HEK293T (cell line): ENCODE measurements at regions not wholly inside any gene's neighbourhood (a gene's known extent, or its start where the extent isn't known, plus 50 kb on each side); places are given as distances from the start of the nearest gene placed in this dataset.

Source experiments
- CTCF ChIA-PET: fragments of 350-600 bp; formaldehyde crosslinking; extraction: SDS; loops from one replicate; lab custom pipeline; 2021; ENCODE audit warnings: antibody characterized with exemption, inconsistent platforms; lab: Yijun Ruan, JAX
- POLR2A ChIA-PET: fragments of 350-600 bp; formaldehyde crosslinking; extraction: SDS; loops from one replicate; lab custom pipeline; 2020; ENCODE audit warnings: antibody characterized with exemption, inconsistent platforms; lab: Yijun Ruan, JAX
- DNase-seq: peaks from one replicate; pipeline ENCODE4 v3.0.0; 2012; ENCODE audit warnings: mixed read lengths; ENCODE audit errors: extremely low spot score
- ARNT ChIP-seq: fragments of 450-650 bp; IDR thresholded peaks from 2 replicates; pipeline ENCODE4 v1.6.1; 2017; ENCODE audit warnings: mild to moderate bottlenecking
- BHLHE40 ChIP-seq: fragments of 450-650 bp; IDR thresholded peaks from 2 replicates; pipeline ENCODE4 v1.6.1; 2016; ENCODE audit warnings: mild to moderate bottlenecking, moderate library complexity, borderline replicate concordance
- CTBP1 ChIP-seq: fragments of 450-650 bp; IDR thresholded peaks from 2 replicates; pipeline ENCODE4 v1.6.1; 2016; ENCODE audit warnings: borderline replicate concordance
- ELF4 ChIP-seq: fragments of 450-650 bp; IDR thresholded peaks from 2 replicates; pipeline ENCODE4 v1.6.1; 2017; ENCODE audit warnings: antibody characterized with exemption
- FOXA1 ChIP-seq: fragments of 450-650 bp; IDR thresholded peaks from 2 replicates; pipeline ENCODE4 v1.6.1; 2016; ENCODE audit warnings: mild to moderate bottlenecking
- FOXK2 ChIP-seq: fragments of 450-650 bp; IDR thresholded peaks from 2 replicates; pipeline ENCODE4 v1.6.1; 2016; ENCODE audit warnings: mild to moderate bottlenecking
- FOXM1 ChIP-seq: fragments of 450-650 bp; IDR thresholded peaks from 2 replicates; pipeline ENCODE4 v1.6.1; 2017; ENCODE audit warnings: mild to moderate bottlenecking, borderline replicate concordance
- HDGF ChIP-seq: fragments of 450-650 bp; IDR thresholded peaks from 2 replicates; pipeline ENCODE4 v1.6.1; 2017; ENCODE audit warnings: antibody characterized with exemption, borderline replicate concordance
- L3MBTL2 ChIP-seq: fragments of 450-650 bp; conservative IDR thresholded peaks from 2 replicates; pipeline ENCODE4 v1.6.1; 2016; ENCODE audit warnings: mild to moderate bottlenecking
- LEF1 ChIP-seq: fragments of 450-650 bp; IDR thresholded peaks from 2 replicates; pipeline ENCODE4 v1.6.1; 2017; ENCODE audit warnings: mild to moderate bottlenecking, borderline replicate concordance
- NFRKB ChIP-seq: fragments of 450-650 bp; IDR thresholded peaks from 2 replicates; pipeline ENCODE4 v1.6.1; 2016; ENCODE audit warnings: mild to moderate bottlenecking, moderate library complexity
- SP1 ChIP-seq: fragments of 450-650 bp; IDR thresholded peaks from 2 replicates; pipeline ENCODE4 v1.6.1; 2017
- SUZ12 ChIP-seq: fragments of 450-650 bp; IDR thresholded peaks from 2 replicates; pipeline ENCODE4 v1.6.1; 2016; ENCODE audit warnings: mild to moderate bottlenecking
- TARDBP ChIP-seq: fragments of 450-650 bp; IDR thresholded peaks from 2 replicates; pipeline ENCODE4 v1.6.1; 2016
- ZNF384 ChIP-seq: fragments of 450-650 bp; IDR thresholded peaks from 2 replicates; pipeline ENCODE4 v1.6.1; 2016
- TF ChIP-seq, protein P1 (sequence below): fragments of 450-650 bp; IDR thresholded peaks from 2 replicates; pipeline ENCODE4 v1.6.1; 2016

- CTCF ChIA-PET: no interaction called here
Measured at GRCh38 chr22:49480896-49481658, 346.6 kb downstream of the BRD1 start.

GRCh38 chr22:49480331-49480730 is 347.3 kb downstream of the BRD1 start:
- TF ChIP-seq ARNT (no peak), CTBP1 (no peak), HDGF (no peak), L3MBTL2 (no peak), FOXM1 (no peak), ELF4 (no peak), BHLHE40 (no peak), SUZ12 (no peak)
- TF ChIP-seq, protein P1, sequence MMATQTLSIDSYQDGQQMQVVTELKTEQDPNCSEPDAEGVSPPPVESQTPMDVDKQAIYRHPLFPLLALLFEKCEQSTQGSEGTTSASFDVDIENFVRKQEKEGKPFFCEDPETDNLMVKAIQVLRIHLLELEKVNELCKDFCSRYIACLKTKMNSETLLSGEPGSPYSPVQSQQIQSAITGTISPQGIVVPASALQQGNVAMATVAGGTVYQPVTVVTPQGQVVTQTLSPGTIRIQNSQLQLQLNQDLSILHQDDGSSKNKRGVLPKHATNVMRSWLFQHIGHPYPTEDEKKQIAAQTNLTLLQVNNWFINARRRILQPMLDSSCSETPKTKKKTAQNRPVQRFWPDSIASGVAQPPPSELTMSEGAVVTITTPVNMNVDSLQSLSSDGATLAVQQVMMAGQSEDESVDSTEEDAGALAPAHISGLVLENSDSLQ: no peak
- POLR2A ChIA-PET: interaction anchor here (0.6 kb wide), 1 partner anchor 150 kb away, joined by 4 read pairs; no protein-coding TSS in a partner anchor
- no peak for DNase-seq
- CTCF ChIA-PET: no interaction called here

More at GRCh38 chr22:49480896-49481658, 346.6 kb downstream of the BRD1 start:
- no peak for DNase-seq
- TF ChIP-seq FOXK2: no peak
- TF ChIP-seq ELF4: no peak
- no peak for TF ChIP-seq FOXA1
- no peak for TF ChIP-seq L3MBTL2
- no peak for TF ChIP-seq SP1
- POLR2A ChIA-PET: interaction anchor here (0.6 kb wide), 1 partner anchor 149 kb away, joined by 4 read pairs; no protein-coding TSS in a partner anchor

DNA sequence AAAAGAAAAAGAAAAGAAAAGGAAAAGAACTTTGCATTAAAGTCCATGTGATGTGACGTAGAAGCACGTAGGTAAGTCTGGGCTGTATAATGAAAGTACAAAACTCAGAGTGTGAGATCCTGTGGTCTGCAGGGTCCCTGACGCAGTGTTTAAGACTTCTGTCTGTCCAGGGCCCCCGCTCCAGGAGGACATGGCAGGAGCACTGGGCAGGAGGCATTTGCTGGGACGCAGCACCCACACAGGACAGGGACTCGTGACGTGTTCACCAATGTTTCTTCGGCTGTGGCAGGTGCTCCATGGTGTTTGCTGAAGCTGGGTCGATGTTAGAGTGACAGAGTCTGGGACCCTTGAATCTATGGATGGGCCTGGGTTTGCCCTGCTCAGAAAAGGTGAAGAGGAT is 348.1 kb downstream of the BRD1 start:
- ChIA-PET CTCF (no interaction called here), POLR2A (no interaction called here)
- TF ChIP-seq FOXM1 (no peak), FOXA1 (no peak), ZNF384 (no peak), NFRKB (no peak), ARNT (no peak), FOXK2 (no peak), SP1 (no peak), LEF1 (no peak), TARDBP (no peak), HDGF (no peak)
- no peak for DNase-seq

GRCh38 chr22:49476800-49477400 is 350.8 kb downstream of the BRD1 start:
- TF ChIP-seq ZNF384: no peak
- no peak for TF ChIP-seq HDGF
- no peak for TF ChIP-seq ELF4
- TF ChIP-seq LEF1: no peak
- no peak for TF ChIP-seq FOXA1
- TF ChIP-seq TARDBP: no peak
- no peak for TF ChIP-seq FOXM1
- TF ChIP-seq L3MBTL2: no peak
- TF ChIP-seq BHLHE40: no peak
- DNase-seq: no peak
- POLR2A ChIA-PET: no interaction called here
- CTCF ChIA-PET: no interaction called here

GRCh38 chr22:49476176-49476575 is 351.5 kb downstream of the BRD1 start:
- TF ChIP-seq TARDBP: no peak
- TF ChIP-seq NFRKB: no peak
- TF ChIP-seq FOXK2: no peak
- TF ChIP-seq ARNT: no peak
- TF ChIP-seq SUZ12: no peak
- no peak for TF ChIP-seq L3MBTL2
- no peak for TF ChIP-seq FOXA1
- no peak for DNase-seq
- ChIA-PET POLR2A (no interaction called here), CTCF (no interaction called here)

DNA sequence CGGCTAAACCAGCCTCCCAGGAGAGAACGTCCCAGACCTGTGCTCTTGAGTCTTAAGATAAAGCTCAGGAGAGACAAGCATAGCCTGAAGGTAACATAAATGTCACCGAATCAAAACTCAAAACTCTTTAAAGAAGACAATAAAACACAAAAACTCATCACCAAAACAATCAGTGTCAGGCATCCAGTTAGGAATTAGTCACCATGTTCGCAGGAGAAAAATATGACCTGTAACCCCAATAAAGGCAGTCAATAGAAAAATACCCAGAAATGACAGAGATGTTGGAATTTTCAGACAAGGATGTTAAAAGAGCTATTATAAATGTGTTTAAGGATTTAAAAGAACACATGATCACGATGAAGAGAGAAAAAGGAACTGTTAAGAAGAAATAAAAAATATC is 352.4 kb downstream of the BRD1 start:
- CTCF ChIA-PET: no interaction called here
- TF ChIP-seq FOXA1: no peak
- no peak for TF ChIP-seq FOXM1
- no peak for TF ChIP-seq SP1
- TF ChIP-seq L3MBTL2: no peak
- no peak for TF ChIP-seq CTBP1
- no peak for TF ChIP-seq HDGF
- no peak for DNase-seq
- POLR2A ChIA-PET: no interaction called here

DNA sequence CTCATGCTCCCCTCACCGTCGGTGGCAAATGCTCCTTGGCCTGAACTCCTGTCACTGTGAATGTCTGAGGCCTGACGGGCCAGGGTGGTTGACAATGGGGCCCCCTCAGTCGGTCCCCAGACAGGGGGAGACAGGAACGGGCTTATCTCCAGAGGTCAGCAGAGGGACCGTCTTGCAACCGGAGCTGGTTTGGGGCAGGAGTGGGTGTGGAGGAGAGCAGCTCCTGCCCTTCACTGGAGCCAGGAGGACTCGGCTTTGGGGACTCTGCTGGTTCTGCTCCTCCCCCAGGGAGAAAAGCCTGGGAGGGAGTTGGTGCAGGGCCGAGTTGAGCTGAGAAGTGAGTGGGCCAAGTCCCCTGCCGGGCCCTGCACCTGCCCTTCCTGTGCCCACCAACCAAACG is 354.4 kb downstream of the BRD1 start:
- ChIA-PET POLR2A (no interaction called here), CTCF (interaction anchor here (0.6 kb wide), 1 partner anchor 81 kb away, joined by 3 read pairs; no protein-coding TSS in a partner anchor)
- no peak for TF ChIP-seq LEF1
- TF ChIP-seq SUZ12: no peak
- TF ChIP-seq BHLHE40: no peak
- no peak for TF ChIP-seq TARDBP
- no peak for TF ChIP-seq FOXA1
- DNase-seq: no peak
